Stimulated activated CD8-positive, alpha-beta memory T cell treated with anti-CD3 and anti-CD28 coated beads, Interleukin-12 subunit alpha, Interleukin-12 subunit beta, amount 100 ng/mL, for 1 hour (primary cell): ENCODE measurements at regions not wholly inside any gene's neighbourhood (a gene's known extent, or its start where the extent isn't known, plus 50 kb on each side); places are given as distances from the start of the nearest gene placed in this dataset.
"Not testable (repeated sequence)": the region's sequence is repeated elsewhere in the genome, so short reads cannot be mapped to it uniquely, and the experiment has no call there.

ENCODE experiments used
- DNase-seq: peaks from one replicate; pipeline ENCODE4 v3.0.0-alpha.2; 2020; ENCODE audit warnings: low read depth

DNA sequence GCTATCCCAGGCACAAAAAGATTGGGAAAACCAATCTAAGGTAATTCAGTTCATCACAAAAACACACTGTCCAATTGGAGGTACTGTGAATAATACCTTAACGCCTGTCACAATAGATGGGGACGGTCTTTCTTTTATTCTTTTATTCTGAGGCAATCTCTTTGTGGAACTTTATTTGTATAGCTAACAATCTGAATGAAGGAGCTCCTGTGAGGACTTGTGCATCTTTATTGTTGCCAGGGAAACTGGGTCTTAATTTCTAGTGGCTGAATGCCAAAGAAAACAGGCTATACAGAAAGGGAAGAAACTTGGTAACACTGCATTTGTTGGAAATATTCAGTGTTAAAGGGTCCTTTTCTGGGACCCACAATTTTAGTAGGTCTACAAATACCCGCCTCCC, 546.9 kb upstream of the C9orf72 start:
- DNase-seq = no peak

- DNase-seq = no peak
Observed at GRCh38 chr9:28120626-28121025, 547.3 kb upstream of the C9orf72 start.

GRCh38 chr9:28121366-28121765, 548.1 kb upstream of the C9orf72 start:
- no peak for DNase-seq

- no peak for DNase-seq
Observed at GRCh38 chr9:28124917-28125316, 551.6 kb upstream of the C9orf72 start.

GRCh38 chr9:28127101-28127500, 553.8 kb upstream of the C9orf72 start:
- DNase-seq = no peak

GRCh38 chr9:28134446-28134976, 561.2 kb upstream of the C9orf72 start:
- DNase-seq = no peak

- no peak for DNase-seq
Observed at GRCh38 chr9:28135549-28135948, 562.3 kb upstream of the C9orf72 start.

GRCh38 chr9:28136113-28136512, 562.8 kb upstream of the C9orf72 start:
- no peak for DNase-seq

GRCh38 chr9:28147430-28147829, 574.1 kb upstream of the C9orf72 start:
- not testable (repeated sequence) for DNase-seq

DNA sequence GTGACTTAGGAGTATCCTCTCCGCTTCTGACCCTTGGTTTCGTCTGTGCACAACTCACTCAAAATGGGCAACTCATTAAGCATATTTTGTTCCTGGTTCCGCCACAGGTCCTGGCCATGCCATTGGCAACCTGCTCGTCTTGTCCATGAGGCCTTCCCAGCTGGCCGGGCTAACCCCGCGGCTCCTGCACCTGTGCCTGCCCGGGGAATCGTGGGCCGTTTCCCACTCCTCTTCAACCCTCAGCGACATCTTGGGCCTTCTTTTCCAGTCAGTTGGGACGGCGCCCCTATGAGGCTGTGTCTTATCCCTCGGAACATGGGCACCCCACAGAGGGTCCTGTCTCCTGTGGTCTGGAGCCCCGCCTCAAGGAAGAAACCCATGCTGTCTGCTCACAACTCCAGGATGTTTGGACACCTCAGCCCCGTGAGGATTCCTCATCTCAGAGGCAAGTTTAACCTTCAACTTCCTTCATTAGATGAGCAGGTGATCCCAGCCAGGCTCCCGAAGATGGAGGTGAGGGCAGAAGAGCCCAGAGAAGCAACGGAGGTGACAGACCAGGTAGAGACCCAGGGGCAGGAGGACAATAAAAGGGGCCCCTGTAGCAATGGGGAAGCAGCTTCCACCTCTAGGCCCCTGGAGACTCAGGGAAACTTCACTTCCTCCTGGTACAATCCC, 574.8 kb upstream of the C9orf72 start:
- not testable (repeated sequence) for DNase-seq

- DNase-seq = not testable (repeated sequence)
Observed at GRCh38 chr9:28149361-28150050, 576.2 kb upstream of the C9orf72 start.

DNA sequence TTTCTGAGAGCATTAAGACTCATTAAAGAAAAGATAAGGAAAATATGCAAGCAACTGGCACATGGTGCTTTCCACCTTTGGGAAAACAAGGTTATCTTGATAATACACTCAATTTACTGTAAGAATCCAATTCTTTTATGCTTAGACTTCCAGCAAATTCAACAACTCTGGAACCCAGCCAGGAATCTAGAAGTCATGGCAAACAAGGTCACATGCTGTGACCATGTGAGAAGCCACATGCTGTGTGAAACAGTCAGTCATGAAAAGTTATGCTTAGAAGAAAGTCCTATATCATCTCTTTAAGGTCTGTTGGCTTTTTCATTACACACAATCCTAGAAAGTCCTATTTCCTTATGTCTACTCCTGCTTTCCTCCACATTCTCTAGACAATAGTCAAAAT, 581.8 kb upstream of the C9orf72 start:
- no peak for DNase-seq

DNA sequence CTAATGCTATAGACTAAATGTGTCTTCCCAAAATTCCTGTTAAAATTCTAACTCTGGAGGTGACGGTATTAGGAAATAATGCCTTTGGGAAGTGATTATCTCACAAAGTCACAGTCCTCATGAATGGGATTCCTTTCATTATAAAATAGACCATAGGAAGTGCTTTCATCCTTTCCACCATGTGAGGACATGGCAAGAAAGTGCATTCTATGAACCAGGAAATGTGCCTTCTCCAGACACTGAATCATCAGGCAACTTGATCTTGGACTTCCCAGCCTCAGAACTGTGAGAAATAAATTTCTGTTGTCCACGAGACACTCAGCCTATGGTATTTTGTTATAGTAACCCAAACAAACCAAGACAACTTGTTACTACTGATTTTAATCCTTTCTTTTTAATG, 582.4 kb upstream of the C9orf72 start:
- no peak for DNase-seq

- DNase-seq = no peak
Observed at GRCh38 chr9:28158451-28158850, 585.2 kb upstream of the C9orf72 start.

DNA sequence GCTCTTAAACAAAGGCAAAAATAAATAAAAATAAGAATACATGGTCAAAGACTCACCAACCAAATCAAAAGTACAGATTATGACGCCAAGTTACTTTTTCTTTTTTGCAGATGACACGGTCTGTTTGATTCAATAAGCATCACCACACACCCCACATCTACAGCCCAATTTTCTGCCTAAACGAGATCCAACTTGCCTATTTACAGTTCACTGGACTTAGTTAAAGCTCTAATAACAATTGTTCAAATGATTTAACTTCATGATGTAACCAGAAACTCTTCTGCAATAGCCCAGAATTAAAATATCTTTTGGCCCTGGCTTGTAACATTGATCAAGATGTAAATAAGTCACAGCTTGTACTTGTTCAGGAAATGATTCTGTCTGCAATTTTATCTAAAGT, 590.3 kb upstream of the C9orf72 start:
- no peak for DNase-seq

- DNase-seq = no peak
Observed at GRCh38 chr9:28166179-28166578, 592.9 kb upstream of the C9orf72 start.

GRCh38 chr9:28177142-28177541, 603.9 kb upstream of the C9orf72 start:
- DNase-seq = no peak

- DNase-seq = no peak
Observed at GRCh38 chr9:28177925-28178324, 604.6 kb upstream of the C9orf72 start.

DNA sequence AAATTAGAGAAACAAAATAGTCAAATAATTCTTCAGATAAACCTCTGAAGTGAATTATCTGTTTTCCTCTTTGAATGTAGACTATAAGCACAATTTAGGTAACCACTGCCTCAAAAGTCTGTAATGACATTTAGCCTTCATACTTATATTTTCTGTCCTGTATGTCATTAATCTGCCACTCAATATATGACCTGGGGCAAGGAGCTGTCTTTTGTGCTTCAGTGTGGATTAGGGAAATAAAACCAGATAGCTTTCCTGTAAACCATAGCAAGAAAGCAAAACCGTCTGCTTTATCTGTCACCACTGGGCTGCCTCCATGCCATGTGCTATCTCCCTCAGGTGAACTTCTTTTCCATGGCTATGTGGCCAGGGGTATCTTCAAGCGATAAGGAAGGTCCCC, 606.6 kb upstream of the C9orf72 start:
- DNase-seq = no peak

DNA sequence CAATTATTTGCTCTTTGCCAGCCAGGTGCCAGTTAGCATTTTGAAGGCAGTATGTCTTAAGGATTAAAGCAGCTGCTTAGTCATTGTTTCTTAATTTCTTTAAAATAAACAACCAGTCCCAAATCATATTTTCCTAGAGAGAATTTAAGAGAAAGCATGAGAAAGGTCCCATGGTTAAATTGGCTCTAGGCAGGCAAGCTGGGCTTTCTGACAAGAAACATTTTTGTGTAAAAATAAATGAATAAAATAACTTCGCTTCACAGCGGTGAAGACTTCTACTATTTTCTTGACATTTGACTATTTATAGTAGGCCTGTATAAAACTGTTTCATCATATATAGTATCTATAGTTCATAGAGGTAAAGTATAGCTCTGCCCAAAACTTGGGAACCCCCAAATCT, 617.7 kb upstream of the C9orf72 start:
- DNase-seq = no peak

DNA sequence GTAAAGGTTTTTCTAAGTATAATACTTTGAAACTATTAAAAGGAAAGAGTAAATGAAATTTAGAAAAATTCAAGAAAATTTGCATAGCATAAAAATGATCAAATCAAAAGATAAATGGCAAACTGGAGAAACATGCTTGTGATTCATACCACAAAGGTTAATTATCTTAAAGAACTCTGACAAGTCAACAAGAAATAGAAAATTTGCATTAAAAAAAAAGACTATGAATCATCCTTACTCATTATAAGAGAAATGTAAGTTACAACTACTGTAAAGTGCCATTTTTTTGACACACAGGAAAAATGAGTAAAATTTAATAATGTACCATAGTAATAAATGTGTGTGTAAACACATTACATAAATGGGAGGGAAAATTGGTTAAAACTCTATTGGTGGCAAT, 624.4 kb upstream of the C9orf72 start:
- no peak for DNase-seq

GRCh38 chr9:28203036-28203435, 629.8 kb upstream of the C9orf72 start:
- DNase-seq = no peak

- no peak for DNase-seq
Observed at GRCh38 chr9:28206280-28206679, 633.0 kb upstream of the C9orf72 start.

DNA sequence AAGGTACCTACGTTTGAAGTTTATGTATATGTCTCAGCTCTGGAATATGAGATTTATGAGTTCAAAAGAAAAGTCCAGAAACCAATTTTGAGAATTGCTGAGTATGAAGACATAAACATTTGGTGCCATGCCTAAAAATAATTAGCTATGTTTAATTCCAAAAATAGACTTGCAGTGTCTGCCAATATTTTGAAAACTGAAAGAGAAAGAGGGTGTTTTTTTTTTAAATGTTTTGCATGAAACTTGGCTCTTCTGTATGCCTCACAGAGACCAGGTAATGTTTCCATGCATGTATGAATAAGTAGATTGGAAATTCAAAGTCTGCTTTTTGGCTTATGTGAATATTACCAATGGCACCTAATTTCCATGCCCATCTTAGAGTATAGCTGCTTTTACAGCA, 634.4 kb upstream of the C9orf72 start:
- DNase-seq = no peak
